ENCODE measurements at regions not wholly inside any gene's neighbourhood (a gene's known extent, or its start where the extent isn't known, plus 50 kb on each side); places are given as distances from the start of the nearest gene placed in this dataset.
"Not testable (repeated sequence)": the region's sequence is repeated elsewhere in the genome, so short reads cannot be mapped to it uniquely, and the experiment has no call there.

DNA sequence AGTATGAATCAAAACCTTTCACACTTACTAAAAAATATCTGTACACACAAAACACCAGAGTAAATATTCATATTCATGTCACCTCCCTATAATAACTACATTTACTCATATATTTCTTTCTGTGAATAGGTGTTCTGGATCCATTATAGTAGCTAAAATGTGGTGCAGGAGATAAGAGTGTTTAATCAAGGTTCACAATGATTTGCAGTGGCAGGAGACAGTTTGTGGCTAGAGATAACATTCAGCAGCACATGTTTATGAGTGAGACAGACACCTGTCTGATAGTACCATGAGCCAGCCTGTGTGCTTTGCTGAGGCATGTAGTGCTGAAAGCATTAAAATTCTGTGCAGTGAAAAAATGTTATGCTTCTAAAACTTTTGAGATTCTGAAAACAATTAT is 410.3 kb downstream of the SRGAP2C start:
- Histone ChIP-seq H3K4me1 (ENCODE audit: control insufficient read depth, insufficient read depth, low read length) (no peaks in the 10 kb centered on the region), H3K4me3 (ENCODE audit: low read length) (no peak overlapping the region), H3K36me3 (ENCODE audit: control insufficient read depth, insufficient read depth, low read length) (no peaks in the 10 kb centered on the region), H3K27me3 (ENCODE audit: control insufficient read depth, insufficient read depth, low read length) (no peaks in the 10 kb centered on the region), H3K27ac (ENCODE audit: low read depth, low read length) (no peak overlapping the region), H3K9ac (ENCODE audit: low read length) (no peak overlapping the region)

DNA sequence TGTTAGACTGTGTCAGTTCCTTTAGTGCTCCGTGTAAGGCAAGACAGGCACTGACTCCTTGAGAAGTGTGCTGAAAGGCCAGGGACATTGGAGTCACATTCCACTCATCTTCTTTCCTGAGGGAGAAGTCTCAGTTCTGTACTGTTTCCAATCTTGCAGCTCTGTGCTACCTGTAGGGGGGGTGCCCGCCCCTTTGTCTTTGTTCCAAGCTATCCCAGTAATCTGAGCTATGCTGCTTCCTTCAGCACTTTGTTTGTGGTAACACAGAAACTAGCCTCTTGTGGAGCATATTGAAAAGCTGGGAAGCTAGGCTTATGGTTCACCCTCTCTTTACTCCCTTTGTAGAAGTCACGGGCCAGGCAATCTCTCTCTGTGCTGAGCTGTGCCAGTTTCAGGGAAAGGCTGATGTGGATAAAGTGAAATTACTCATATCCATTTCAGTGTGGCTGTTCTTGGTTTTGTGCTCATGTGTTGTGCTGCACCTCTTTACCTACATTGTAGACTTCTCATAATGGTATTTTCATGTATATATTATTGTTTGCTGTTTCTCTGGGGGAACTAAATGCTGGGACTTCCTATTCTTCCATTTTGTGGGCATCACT is 420.2 kb downstream of the SRGAP2C start:
- not testable (repeated sequence) for H3K4me3 ChIP-seq (ENCODE audit: low read length); H3K27ac ChIP-seq (ENCODE audit: low read depth, low read length); H3K9ac ChIP-seq (ENCODE audit: low read length); H3K27me3 ChIP-seq (ENCODE audit: control insufficient read depth, insufficient read depth, low read length); H3K36me3 ChIP-seq (ENCODE audit: control insufficient read depth, insufficient read depth, low read length); H3K4me1 ChIP-seq (ENCODE audit: control insufficient read depth, insufficient read depth, low read length)

DNA sequence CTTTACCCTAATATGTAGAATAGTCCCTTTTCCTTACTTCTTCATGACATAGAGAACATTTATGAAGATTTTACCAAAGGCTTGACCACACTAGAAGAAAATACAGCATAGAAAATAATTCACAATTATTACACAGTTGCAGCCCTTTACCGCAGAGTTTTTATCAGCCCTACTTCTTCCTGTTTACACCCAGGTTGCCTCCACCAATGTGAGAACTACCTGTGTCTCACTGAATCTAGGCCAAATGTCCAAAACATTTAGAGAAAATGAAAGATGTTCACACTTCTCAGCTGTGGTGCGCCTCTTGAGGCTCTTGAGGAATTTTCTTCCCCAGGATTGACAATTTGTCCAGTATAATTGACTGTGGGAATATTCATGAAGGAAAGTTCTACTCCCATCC is 422.7 kb downstream of the SRGAP2C start:
- H3K4me1 ChIP-seq (ENCODE audit: control insufficient read depth, insufficient read depth, low read length); H3K4me3 ChIP-seq (ENCODE audit: low read length); H3K36me3 ChIP-seq (ENCODE audit: control insufficient read depth, insufficient read depth, low read length); H3K27ac ChIP-seq (ENCODE audit: low read depth, low read length); H3K27me3 ChIP-seq (ENCODE audit: control insufficient read depth, insufficient read depth, low read length); H3K9ac ChIP-seq (ENCODE audit: low read length): not testable (repeated sequence)
